Keratinocyte (primary cell): ENCODE measurements at regions not wholly inside any gene's neighbourhood (a gene's known extent, or its start where the extent isn't known, plus 50 kb on each side); places are given as distances from the start of the nearest gene placed in this dataset.

Experiments used
- DNase-seq: peaks from one replicate; pipeline ENCODE4 v3.0.0-alpha.2; 2011; ENCODE audit warnings: low read depth, missing footprints, low spot score
- FAIRE-seq: peaks from 2 replicates; lab custom pipeline; 2011; peaks lifted over from hg19 to GRCh38; lab: Jason Lieb, UNC
- H2AFZ ChIP-seq: 2 replicates; pipeline ENCODE4 v1.6.0; 2012; ENCODE audit warnings: low read length, control low read depth, inconsistent platforms; ENCODE audit not compliant: control insufficient read depth
- H3K27ac ChIP-seq: 2 replicates; pipeline ENCODE4 v1.5.1; 2011; ENCODE audit warnings: low read length; ENCODE audit not compliant: control insufficient read depth, insufficient read depth
- H3K27me3 ChIP-seq: 3 replicates; pipeline ENCODE4 v1.6.0; 2011; ENCODE audit warnings: low read length; ENCODE audit not compliant: control insufficient read depth, insufficient read depth; ENCODE audit errors: extremely low read depth
- H3K36me3 ChIP-seq, 2 experiments: 2 replicates in 1 of 2; 3 replicates in 1 of 2; pipeline ENCODE4 v1.5.1; 2011; ENCODE audit warnings: low read length in 2 of 2, mild to moderate bottlenecking in 1 of 2; ENCODE audit not compliant: control insufficient read depth in 2 of 2, insufficient read depth in 2 of 2; ENCODE audit errors: extremely low read depth in 1 of 2
- H3K4me1 ChIP-seq: 3 replicates; pipeline ENCODE4 v1.5.1; 2011; ENCODE audit warnings: low read length; ENCODE audit not compliant: control insufficient read depth, insufficient read depth; ENCODE audit errors: extremely low read depth
- H3K4me2 ChIP-seq: 3 replicates; pipeline ENCODE4 v1.6.0; 2011; ENCODE audit warnings: low read depth, low read length; ENCODE audit not compliant: control insufficient read depth, insufficient read depth; ENCODE audit errors: extremely low read depth
- H3K4me3 ChIP-seq, 3 experiments: fragments of 200-600 bp in 1 of 3; sonication (generic) in 1 of 3; 2 replicates in 2 of 3; 3 replicates in 1 of 3; pipeline ENCODE4 v1.5.1; 2011 to 2016; ENCODE audit warnings: low read length in 3 of 3, mild to moderate bottlenecking in 3 of 3, control low read depth in 2 of 3, inconsistent platforms in 1 of 3, low read depth in 1 of 3, mixed read lengths in 1 of 3, mixed run types in 1 of 3, moderate library complexity in 1 of 3; ENCODE audit not compliant: control insufficient read depth in 2 of 3, insufficient read depth in 2 of 3; ENCODE audit errors: extremely low read depth in 1 of 3
- H3K79me2 ChIP-seq: 2 replicates; pipeline ENCODE4 v1.6.0; 2012; ENCODE audit warnings: low read length; ENCODE audit not compliant: control insufficient read depth, insufficient read depth
- H3K9ac ChIP-seq: 3 replicates; pipeline ENCODE4 v1.6.0; 2011; ENCODE audit warnings: low read length; ENCODE audit not compliant: control insufficient read depth, insufficient read depth; ENCODE audit errors: extremely low read depth
- H3K9me1 ChIP-seq: 3 replicates; pipeline ENCODE4 v1.6.0; 2011; ENCODE audit warnings: low read length; ENCODE audit not compliant: control insufficient read depth, insufficient read depth; ENCODE audit errors: extremely low read depth
- H3K9me3 ChIP-seq: 2 replicates; pipeline ENCODE4 v1.5.1; 2012; ENCODE audit warnings: low read depth, low read length; ENCODE audit not compliant: control insufficient read depth
- H4K20me1 ChIP-seq: 3 replicates; pipeline ENCODE4 v1.6.0; 2011; ENCODE audit warnings: low read length; ENCODE audit not compliant: control insufficient read depth, insufficient read depth; ENCODE audit errors: extremely low read depth
- CTCF ChIP-seq, 3 experiments: IDR thresholded peaks in 1 of 3; conservative IDR thresholded peaks in 1 of 3; optimal IDR thresholded peaks in 1 of 3; 2 replicates in 2 of 3; 3 replicates in 1 of 3; pipeline versions ENCODE3 to v1.5.1; 2011; ENCODE audit warnings: low read length in 3 of 3, mild to moderate bottlenecking in 3 of 3, moderate library complexity in 2 of 3, control low read depth in 1 of 3, inconsistent platforms in 1 of 3; ENCODE audit not compliant: insufficient read depth in 2 of 3; ENCODE audit errors: extremely low read depth in 1 of 3
- EZH2 ChIP-seq: IDR thresholded peaks from one replicate; pipeline ENCODE4 v1.6.1; 2012; ENCODE audit warnings: inconsistent platforms, mild to moderate bottlenecking, low read length, moderate library complexity
- dilution Hi-C: fragments of 300-500 bp; cut with MboI; formaldehyde crosslinking; loops from one replicate; pipeline ENCODE4 v1.7.0; 2020; ENCODE audit warnings: low sequenced_read_pairs; ENCODE audit not compliant: extremely low pct_ligation_motif_present

GRCh38 chr1:98417820-98418219 lies 243.7 kb upstream of the SNX7 start:
- H3K27ac ChIP-seq, result no peak overlapping the region
- H2AFZ ChIP-seq, result no peak overlapping the region
- H3K36me3 ChIP-seq, result no peaks in the 10 kb centered on the region
- DNase-seq (no peak), FAIRE-seq (no peak)
- H3K27me3 ChIP-seq, result no peaks in the 10 kb centered on the region
- H3K4me3 ChIP-seq, result no peak overlapping the region
- no peak overlapping the region for H3K9ac ChIP-seq
- dilution Hi-C loops, result no loop called here
- no peaks in the 10 kb centered on the region for H3K9me1 ChIP-seq
- no peaks in the 10 kb centered on the region for H4K20me1 ChIP-seq
- TF ChIP-seq CTCF (optimal IDR thresholded peaks at IDR 0.05 in 1 of 3, IDR thresholded peaks at IDR 0.05 in 1 of 3, conservative IDR thresholded peaks at IDR 0.05 in 1 of 3; ENCODE audit: extremely low read depth in 1 of 3, insufficient read depth in 2 of 3, low read length in 3 of 3) (no peak), EZH2 (no peak)
- no peaks in the 10 kb centered on the region for H3K9me3 ChIP-seq
- H3K79me2 ChIP-seq, result no peaks in the 10 kb centered on the region
- no peak overlapping the region for H3K4me2 ChIP-seq
- H3K4me1 ChIP-seq, result no peaks in the 10 kb centered on the region

GRCh38 chr1:98410082-98410481 lies 251.4 kb upstream of the SNX7 start:
- Histone ChIP-seq H4K20me1 (no peaks in the 10 kb centered on the region), H3K9ac (no peak overlapping the region), H3K9me3 (no peaks in the 10 kb centered on the region), H3K4me1 (no peaks in the 10 kb centered on the region), H3K4me3 (no peak overlapping the region), H3K27me3 (no peaks in the 10 kb centered on the region), H2AFZ (no peak overlapping the region), H3K79me2 (no peaks in the 10 kb centered on the region), H3K36me3 (no peaks in the 10 kb centered on the region), H3K27ac (no peak overlapping the region), H3K4me2 (no peak overlapping the region), H3K9me1 (no peaks in the 10 kb centered on the region)
- dilution Hi-C loops, result no loop called here
- DNase-seq (no peak), FAIRE-seq (no peak)
- TF ChIP-seq EZH2, result no peak
- TF ChIP-seq CTCF (optimal IDR thresholded peaks at IDR 0.05 in 1 of 3, IDR thresholded peaks at IDR 0.05 in 1 of 3, conservative IDR thresholded peaks at IDR 0.05 in 1 of 3; ENCODE audit: extremely low read depth in 1 of 3, insufficient read depth in 2 of 3, low read length in 3 of 3), result no peak
